Smooth muscle cell (in vitro differentiated cells): ENCODE measurements at regions not wholly inside any gene's neighbourhood (a gene's known extent, or its start where the extent isn't known, plus 50 kb on each side); places are given as distances from the start of the nearest gene placed in this dataset.

ENCODE experiments used
- DNase-seq: peaks from one replicate; lab custom pipeline; 2025; ENCODE audit not compliant: unreplicated experiment; lab: John Stamatoyannopoulos, UW
- H2AFZ ChIP-seq: fragments of 200-600 bp; sonication (generic); 2 replicates; pipeline ENCODE4 v1.6.0; 2016; ENCODE audit warnings: antibody characterized with exemption, low read depth, mild to moderate bottlenecking
- H3F3A ChIP-seq: fragments of 200-600 bp; sonication (generic); 2 replicates; pipeline ENCODE4 v1.6.0; 2017; ENCODE audit warnings: antibody characterized with exemption, low read depth
- H3K27ac ChIP-seq: fragments of 200-600 bp; sonication (generic); 2 replicates; pipeline ENCODE4 v1.5.1; 2016; ENCODE audit warnings: low read depth, mild to moderate bottlenecking
- H3K27me3 ChIP-seq: fragments of 200-600 bp; sonication (generic); 2 replicates; pipeline ENCODE4 v1.6.1; 2016; ENCODE audit warnings: low read depth, mild to moderate bottlenecking
- H3K36me3 ChIP-seq: fragments of 200-600 bp; sonication (generic); 2 replicates; pipeline ENCODE4 v1.5.1; 2016; ENCODE audit warnings: low read depth
- H3K4me1 ChIP-seq: fragments of 200-600 bp; sonication (generic); 2 replicates; pipeline ENCODE4 v1.5.1; 2016; ENCODE audit warnings: low read depth
- H3K4me2 ChIP-seq: fragments of 200-600 bp; sonication (generic); 2 replicates; pipeline ENCODE4 v1.6.0; 2016; ENCODE audit warnings: mild to moderate bottlenecking
- H3K4me3 ChIP-seq: fragments of 200-600 bp; sonication (generic); 2 replicates; pipeline ENCODE4 v1.5.1; 2016; ENCODE audit warnings: mild to moderate bottlenecking
- H3K79me2 ChIP-seq: fragments of 200-600 bp; sonication (generic); 2 replicates; pipeline ENCODE4 v1.6.0; 2016; ENCODE audit warnings: low read depth, mild to moderate bottlenecking
- H3K9ac ChIP-seq: fragments of 200-600 bp; sonication (generic); 2 replicates; pipeline ENCODE4 v1.6.0; 2016; ENCODE audit warnings: low read depth
- H3K9me3 ChIP-seq: fragments of 200-600 bp; sonication (generic); replicated peaks from 2 replicates; pipeline ENCODE4 v1.5.1; 2016; ENCODE audit warnings: low read depth
- H4K20me1 ChIP-seq: fragments of 200-600 bp; sonication (generic); 2 replicates; pipeline ENCODE4 v1.6.0; 2016; ENCODE audit warnings: low read depth
- WGBS: methylation state at CpG from one replicate; pipeline ENCODE4 v1.1.7; 2016; ENCODE audit warnings: low lambda C conversion rate; 5-methylcytosine and 5-hydroxymethylcytosine counted together
- TF ChIP-seq, protein P1 (sequence below): fragments of 200-600 bp; sonication (generic); IDR thresholded peaks from 2 replicates; pipeline ENCODE4 v1.5.1; 2017; ENCODE audit warnings: borderline replicate concordance, mild to moderate bottlenecking, antibody characterized with exemption; ENCODE audit not compliant: insufficient read depth, poor library complexity, severe bottlenecking

DNA sequence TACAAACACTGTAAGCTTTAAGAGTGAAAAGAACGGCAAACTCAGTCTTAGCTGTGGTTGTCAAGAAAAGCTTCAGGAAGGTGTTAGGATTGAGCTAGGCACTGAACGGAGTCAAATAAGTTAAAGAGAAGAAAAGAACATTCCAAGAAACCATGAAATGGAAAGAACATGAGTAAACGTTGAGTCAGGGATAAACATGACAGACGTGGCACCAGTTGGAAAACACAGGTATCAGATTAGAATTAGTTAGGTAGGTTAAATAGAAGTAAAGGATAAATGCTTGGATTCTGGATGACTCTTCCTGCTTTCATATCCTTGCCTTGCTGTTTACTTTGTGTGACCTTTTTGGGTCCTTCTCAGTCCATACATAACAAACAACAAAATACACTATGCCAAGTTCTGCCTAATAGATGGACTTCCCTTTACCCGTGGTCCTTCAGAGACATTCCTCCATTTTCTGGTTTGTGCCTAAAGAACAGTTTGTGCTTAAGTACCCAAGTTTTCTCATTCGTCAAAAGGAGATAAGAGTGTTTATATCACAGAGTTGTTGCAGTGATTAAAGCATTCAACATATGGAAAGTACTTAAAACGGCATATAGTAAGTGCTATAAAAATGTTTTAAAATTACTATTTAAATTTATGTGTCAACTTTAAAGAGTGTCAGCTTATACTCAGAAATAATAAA lies 446.9 kb downstream of the TMA16 start:
- Histone ChIP-seq H3K36me3 (no peaks in the 10 kb centered on the region), H3K4me3 (no peak overlapping the region), H3K27me3 (no peaks in the 10 kb centered on the region), H3K9ac (no peak overlapping the region), H3K79me2 (no peaks in the 10 kb centered on the region), H2AFZ (no peak overlapping the region), H3K27ac (no peak overlapping the region), H4K20me1 (no peaks in the 10 kb centered on the region), H3K9me3 (no peaks in the 10 kb centered on the region), H3F3A (no peaks in the 10 kb centered on the region), H3K4me2 (no peak overlapping the region), H3K4me1 (no peaks in the 10 kb centered on the region)
- WGBS: 75% methylated on average over 7 of the region's 7 CpGs
- TF ChIP-seq, protein P1, sequence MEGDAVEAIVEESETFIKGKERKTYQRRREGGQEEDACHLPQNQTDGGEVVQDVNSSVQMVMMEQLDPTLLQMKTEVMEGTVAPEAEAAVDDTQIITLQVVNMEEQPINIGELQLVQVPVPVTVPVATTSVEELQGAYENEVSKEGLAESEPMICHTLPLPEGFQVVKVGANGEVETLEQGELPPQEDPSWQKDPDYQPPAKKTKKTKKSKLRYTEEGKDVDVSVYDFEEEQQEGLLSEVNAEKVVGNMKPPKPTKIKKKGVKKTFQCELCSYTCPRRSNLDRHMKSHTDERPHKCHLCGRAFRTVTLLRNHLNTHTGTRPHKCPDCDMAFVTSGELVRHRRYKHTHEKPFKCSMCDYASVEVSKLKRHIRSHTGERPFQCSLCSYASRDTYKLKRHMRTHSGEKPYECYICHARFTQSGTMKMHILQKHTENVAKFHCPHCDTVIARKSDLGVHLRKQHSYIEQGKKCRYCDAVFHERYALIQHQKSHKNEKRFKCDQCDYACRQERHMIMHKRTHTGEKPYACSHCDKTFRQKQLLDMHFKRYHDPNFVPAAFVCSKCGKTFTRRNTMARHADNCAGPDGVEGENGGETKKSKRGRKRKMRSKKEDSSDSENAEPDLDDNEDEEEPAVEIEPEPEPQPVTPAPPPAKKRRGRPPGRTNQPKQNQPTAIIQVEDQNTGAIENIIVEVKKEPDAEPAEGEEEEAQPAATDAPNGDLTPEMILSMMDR: no peak
- DNase-seq: no peak

DNA sequence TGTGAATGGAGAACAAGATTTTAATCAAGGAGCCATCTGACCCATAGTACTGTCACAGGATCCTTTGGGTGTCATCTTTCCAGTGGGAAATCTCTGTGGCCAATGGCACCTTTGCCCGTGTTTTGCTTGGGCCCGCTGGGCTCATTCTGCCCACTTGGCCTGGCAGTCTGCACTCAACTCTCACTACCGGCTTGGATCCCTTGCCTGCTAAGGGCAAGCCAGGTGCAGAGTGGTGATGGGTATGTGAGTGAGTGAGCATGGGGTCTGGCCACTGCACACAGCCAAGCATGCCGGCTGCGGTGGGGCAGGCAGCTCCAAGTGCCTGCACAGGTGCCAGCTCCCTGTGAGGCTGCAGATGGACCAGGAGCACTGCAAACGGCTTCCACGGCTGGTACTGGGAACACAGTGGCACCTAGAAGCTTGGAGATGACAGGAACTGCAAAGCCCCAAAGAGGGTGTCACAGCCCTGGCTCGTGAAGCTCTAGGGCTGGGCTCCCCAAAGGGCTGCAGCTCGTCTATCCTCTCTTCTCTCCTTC lies 454.5 kb downstream of the TMA16 start:
- Histone ChIP-seq H3K4me2 (no peak overlapping the region), H3K27ac (no peak overlapping the region), H3K9ac (no peak overlapping the region), H3K4me1 (no peaks in the 10 kb centered on the region), H3K79me2 (no peaks in the 10 kb centered on the region), H3K9me3 (no peaks in the 10 kb centered on the region), H3K27me3 (no peaks in the 10 kb centered on the region), H3K36me3 (no peaks in the 10 kb centered on the region), H4K20me1 (no peaks in the 10 kb centered on the region), H3F3A (no peaks in the 10 kb centered on the region), H2AFZ (no peak overlapping the region), H3K4me3 (no peak overlapping the region)
- TF ChIP-seq, protein P1: no peak
- no peak for DNase-seq
- 93% methylated on average over 9 of the region's 9 CpGs for WGBS

DNA sequence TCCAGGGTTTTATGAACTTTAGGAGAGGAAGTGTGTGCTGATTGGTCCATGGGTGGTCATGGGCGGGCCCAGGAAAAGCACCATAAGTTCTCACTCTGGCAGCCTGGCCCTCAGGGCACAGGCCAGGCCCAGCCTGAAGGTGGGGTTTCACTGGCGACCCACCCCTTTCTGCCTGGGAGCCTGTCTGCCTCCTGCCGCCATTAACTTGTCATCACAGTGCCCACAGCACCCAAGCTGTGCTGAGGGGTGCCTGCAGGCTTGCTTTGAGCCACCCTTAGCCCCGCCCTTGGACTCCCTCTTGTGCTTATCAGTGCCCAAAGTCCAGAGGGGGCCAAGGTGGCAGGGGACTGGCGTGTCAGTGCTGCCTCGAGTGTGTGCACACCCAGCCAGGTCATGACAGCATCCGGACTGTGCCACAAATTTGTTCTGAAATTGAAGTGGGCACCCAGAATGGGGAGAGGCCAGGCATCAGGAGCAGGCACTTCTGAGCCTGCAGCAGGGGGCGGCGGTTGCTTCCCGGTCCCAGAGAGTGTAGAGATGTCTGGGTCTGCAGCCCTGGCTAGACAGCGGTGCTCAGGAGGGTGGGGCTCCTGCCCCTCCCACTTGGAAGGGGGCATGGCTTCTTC lies 455.6 kb downstream of the TMA16 start:
- TF ChIP-seq, protein P1: no peak
- DNase-seq: no peak
- Histone ChIP-seq H4K20me1 (no peaks in the 10 kb centered on the region), H3K36me3 (no peaks in the 10 kb centered on the region), H3K9ac (no peak overlapping the region), H3K27me3 (no peaks in the 10 kb centered on the region), H3K4me2 (no peak overlapping the region), H3K4me3 (no peak overlapping the region), H3K27ac (no peak overlapping the region), H3K79me2 (no peaks in the 10 kb centered on the region), H3K9me3 (no peaks in the 10 kb centered on the region), H2AFZ (no peak overlapping the region), H3K4me1 (no peaks in the 10 kb centered on the region), H3F3A (no peaks in the 10 kb centered on the region)
- WGBS: 96% methylated on average over 11 of the region's 11 CpGs
